ENCODE measurements at regions not wholly inside any gene's neighbourhood (a gene's known extent, or its start where the extent isn't known, plus 50 kb on each side); places are given as distances from the start of the nearest gene placed in this dataset.

- DNase-seq: no peak
Measured at GRCh38 chr6:109920911-109921310, 57.2 kb upstream of the GPR6 start.

- no peak for DNase-seq
Measured at GRCh38 chr6:109922851-109923250, 55.3 kb upstream of the GPR6 start.

GRCh38 chr6:109925075-109925474 is 53.0 kb upstream of the GPR6 start:
- no peak for DNase-seq

GRCh38 chr6:109927052-109927451 is 51.1 kb upstream of the GPR6 start:
- DNase-seq: no peak

All from islet precursor cell (in vitro differentiated cells).